GM19395 (cell line): ENCODE measurements at regions not wholly inside any gene's neighbourhood (a gene's known extent, or its start where the extent isn't known, plus 50 kb on each side); places are given as distances from the start of the nearest gene placed in this dataset.
A peak's percentile ranks its signal among the peaks of the same experiment; 100 is the strongest.

Source experiments
- ATAC-seq: cut with Tn5 transposase; IDR thresholded peaks from one replicate; pipeline ENCODE4 v1.9.1; 2021; ENCODE audit warnings: mild to moderate bottlenecking, moderate library complexity; ENCODE audit not compliant: unreplicated experiment

DNA sequence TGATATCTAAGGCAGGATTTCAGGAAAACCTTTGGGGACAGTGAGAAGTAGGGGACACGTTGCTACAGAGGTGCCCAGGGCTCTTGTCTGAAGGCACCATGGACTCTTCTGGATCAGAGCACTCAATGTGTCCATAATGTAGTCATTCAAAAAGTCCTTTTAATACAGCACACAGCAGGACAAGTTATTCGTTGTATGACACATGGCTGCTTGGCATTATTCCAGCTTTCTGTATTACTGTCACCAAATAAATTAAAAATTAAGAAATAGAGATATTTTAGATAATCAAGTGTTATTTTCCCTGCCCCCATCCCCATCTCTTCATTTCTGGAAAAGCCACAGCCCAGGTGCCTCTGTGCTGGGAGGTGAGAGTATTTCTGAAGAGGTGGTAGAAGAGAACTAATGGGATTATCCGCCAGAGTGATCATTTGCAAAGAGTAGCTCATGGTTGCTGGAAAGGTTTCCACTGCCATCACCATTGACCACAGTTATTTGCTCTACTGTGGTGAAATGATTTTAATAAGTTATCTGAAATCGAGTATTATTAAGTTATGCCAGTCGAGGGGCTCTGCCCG, 83.0 kb downstream of the CXCL12 start:
- no peak for ATAC-seq

DNA sequence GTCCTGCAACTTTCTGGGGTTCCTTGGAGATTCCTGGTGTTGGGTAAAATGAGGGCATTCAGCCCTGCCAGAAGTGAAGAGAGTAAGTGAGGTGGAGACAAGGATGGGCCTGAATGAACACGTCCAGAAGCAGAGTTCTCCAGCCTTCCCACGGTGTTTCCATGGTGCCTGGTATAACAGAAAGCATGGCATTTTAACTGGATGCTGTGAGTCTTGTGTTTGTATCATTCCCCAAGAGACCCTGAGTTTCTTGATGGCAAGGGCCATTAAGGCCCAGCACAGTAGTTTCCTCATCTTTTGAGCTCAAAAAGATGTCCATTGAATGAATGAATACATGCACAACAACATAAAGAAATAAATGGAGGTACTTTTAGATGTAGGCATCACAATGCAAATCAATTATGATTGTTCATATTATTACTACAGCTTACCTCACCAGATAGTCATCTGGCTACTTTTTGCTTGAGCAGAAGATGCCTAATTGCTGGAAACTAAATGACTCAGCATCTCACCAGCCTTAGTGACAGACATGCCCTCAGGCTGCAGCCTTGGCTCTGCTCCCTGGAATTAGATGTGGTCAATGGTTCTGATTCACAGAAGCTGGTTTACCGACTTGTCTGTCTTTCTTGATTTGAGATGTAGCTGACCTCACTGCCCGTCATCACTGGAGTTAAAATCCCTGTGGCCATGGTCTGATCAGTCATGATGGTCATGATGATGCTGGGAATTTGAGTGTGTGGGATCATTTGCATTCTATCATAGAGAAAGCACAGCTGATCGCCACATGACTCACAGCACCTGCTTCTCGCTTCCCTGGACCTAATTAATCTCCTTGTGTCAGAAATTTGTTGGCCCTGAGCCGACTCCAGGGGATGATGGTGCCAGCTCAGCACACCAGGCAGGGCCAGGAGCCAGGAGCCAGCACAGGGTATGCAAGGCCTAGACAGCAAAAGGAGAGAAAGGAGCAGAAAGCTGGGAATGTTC, 83.9 kb downstream of the CXCL12 start:
- peak; percentile 91 for ATAC-seq

DNA sequence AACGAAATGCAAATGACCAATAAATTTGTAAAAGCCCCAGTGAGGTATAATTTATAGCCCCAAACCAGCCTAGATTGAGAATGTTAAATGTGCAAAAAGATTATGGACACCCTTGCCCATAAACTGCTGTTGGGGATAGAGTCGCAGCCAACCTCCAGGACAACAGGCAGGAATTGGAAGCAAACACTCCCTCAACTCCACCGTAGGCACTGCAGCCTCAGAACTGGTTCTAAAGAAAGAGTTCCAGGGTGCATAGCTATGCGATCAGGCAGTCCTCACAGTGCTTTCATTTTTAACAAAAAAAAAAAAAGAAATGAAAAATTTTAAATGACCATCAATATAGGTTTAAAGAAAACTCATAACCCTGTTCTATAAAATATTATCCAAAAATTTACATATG, 86.2 kb downstream of the CXCL12 start:
- ATAC-seq = no peak

DNA sequence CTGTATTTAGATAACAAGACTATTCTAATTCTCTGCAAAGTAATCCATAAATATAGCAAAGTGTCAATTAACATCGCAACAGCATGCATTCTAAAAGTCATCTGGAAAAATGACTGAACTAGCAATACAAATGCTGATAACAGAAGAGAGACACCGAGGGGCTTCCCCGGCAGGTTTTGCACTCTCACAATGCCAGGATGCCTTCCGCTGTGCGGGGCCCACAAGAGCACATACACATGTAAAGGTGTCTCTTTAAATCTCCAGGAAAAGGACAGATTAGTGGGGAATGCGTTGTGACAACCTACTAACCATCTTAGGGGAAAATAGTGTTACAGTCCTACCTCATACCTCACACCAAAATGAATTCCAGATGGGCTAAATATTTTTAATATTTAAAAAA, 86.9 kb downstream of the CXCL12 start:
- ATAC-seq = no peak

DNA sequence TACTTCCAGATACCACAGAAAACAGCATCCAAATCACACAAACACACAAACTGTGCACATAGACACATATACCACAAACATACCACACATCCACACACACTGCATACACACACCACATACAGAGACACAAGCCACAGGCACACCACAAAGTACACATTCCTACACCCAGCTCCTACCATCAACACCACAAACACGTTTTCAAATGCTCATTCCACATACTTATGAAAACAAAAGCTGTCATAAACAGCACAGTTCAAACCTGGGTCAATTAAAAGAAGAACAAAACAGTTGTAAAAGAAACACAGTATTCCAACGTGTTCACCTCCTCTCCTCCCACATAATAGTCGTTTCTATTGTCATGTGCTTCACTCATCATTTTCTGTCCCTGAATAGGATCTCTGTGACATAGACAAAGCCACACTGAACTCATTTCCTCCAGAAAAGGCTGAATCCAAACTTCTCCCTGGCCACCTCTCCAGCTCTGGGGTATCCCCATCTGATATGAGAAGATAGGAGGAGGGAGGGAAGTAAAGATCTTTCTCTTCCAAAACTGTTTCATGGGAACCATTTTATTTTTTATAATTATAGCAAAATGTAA, 89.2 kb downstream of the CXCL12 start:
- no peak for ATAC-seq

DNA sequence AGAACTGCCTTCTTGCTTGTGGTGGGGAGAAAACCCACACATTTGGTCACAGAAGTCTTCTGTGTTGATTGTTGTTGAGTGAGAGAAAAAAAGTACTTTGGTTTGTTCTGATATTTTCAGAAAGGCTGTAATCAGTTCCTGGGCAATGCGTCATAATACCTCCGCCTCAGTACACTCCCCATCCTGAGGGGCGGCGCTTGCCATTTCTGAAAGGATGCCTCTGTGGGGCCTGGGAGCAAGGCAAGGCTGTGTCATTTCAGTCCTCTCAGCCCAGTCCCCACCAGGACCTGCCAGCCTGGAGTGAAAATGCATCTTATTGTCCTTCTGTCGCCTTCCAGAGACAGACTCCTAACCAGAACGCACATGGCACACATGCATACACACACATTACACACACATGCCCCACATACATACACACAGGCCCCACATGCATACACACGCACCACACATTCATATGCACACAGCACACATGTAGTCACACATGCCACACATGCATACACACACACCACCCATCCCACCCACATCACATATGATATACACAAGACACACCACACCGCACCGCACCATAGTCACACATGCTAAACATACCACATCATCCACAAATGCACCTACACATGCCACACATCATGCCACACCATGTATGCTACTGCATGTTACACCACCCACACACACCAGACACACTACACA, 90.0 kb downstream of the CXCL12 start:
- ATAC-seq = no peak

DNA sequence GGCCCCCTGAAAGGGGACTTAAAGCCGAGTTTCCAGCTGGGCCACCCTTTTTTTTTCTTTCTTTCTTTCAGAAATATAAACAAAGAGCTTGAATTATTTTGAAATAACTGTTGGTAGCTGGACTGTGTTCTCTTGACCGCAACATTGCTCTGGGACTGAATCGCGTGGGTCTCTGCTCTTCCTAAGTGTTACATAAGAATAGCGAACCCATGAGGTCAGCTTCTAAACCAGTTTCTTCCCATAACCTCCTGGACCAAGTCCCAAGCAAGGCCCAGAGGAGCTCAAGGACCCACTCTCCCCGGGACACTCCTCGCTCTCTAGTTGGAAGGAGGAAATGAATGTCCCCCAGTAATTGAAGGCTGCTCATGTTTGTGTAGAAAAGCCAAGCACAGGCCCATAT, 91.1 kb downstream of the CXCL12 start:
- no peak for ATAC-seq

DNA sequence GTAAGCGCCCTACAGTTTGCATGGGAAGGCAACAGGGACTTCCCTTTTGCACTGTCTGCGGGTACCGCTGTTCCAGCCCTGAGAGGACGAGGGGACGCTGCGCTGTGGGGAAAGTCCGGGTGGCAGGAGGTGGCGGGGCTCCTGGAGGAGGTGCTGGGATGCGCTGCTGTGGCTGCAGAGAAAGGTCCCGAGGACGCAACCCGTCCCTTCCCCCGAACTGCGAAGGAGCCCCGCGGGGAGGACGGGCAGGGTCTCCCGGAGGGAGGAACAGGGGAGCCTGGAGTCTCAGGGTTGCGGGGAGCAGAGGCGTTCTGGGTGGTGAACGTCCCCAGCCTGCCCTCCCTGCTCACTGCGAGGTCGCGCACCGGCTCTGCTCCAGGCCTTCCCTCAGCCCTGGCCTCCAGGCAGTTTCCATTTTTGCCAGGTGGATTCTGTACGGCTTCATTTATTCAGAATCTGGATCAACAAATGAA, 91.6 kb downstream of the CXCL12 start:
- no peak for ATAC-seq

DNA sequence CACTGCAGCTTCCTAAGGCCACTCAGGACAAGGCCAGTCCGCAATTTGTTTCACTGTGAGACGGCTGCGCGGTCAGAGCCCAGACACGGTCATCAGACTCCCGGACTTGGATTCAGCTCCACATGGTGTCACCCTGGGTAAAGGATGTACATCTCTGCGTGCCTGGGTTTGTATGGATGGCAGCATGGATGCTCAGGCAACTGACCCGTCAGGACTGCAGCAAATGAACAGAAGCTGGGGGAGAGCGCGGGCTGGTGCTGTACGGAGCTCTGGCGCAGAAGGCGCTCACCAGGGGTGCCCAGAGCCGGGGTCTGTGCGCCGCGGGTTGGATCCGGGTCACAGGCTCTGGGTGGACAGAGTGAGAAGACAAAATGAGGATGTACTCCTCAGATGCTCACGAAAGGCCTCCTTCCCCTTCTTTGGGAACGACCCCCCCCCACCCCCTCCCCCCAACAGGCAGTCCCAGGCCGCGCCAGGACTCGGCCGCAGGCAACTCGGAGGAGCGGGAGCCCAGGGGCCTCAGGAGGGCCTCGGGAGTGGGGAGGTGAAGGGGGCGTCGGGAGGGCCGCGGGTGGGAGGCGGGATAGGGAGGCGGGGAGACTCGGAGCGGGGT, 92.4 kb downstream of the CXCL12 start:
- ATAC-seq = no peak

DNA sequence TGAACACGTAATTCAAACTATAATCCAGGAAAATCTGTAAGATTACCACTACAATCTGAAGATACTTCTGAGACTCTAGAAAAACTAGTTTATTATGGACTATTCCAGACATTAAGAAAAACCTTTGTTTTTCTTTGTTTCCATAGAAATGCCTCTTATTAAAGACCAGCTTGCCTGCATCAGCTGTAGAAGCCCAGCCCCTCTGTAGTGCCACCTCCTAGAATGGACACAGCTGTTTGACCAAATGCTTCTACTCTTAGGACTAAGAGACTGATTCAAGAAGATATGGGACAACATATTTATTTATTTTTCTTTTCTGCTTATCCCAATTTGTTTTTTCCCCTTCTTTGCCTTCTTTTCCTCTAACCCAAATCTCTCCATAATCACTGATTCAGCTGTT, 93.8 kb downstream of the CXCL12 start:
- no peak for ATAC-seq

DNA sequence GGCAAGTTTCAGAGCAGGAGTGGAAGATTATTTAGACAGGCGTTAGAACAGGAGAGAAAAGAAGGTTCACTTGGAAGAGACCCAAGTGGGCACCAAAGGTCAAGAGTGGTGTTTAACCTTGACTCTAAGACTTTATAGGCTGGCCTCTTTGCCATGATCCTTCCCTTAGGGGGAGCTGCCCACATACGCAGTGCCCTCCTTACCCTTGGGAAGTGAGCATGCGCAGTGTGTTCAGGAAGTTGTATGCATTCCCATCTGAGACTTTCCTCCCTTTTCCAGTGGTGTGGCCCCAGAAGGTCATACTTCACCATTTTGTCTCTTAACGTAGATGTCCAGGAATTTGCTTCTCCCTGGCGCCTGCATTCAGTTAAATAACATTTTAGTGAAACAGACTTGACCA, 95.8 kb downstream of the CXCL12 start:
- no peak for ATAC-seq

DNA sequence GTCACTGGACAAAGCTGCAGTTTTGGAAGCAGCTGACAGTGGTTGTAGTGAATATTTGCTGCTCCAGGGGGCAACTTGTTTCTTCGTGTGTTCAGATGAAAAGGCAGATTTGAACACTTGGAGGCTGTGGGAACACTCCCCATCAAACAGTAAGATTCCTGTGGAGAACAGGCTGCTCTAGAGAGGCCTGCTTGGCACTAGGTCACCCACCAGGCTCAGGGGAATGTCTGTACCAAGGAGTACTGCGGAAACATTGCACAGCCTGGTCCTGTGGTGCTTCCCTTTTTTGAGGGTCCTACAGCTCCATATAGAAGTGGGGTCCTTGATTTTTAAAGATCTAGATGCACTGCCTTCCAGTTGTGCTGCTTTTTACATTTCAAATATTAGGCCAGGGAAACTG, 97.5 kb downstream of the CXCL12 start:
- ATAC-seq = no peak

DNA sequence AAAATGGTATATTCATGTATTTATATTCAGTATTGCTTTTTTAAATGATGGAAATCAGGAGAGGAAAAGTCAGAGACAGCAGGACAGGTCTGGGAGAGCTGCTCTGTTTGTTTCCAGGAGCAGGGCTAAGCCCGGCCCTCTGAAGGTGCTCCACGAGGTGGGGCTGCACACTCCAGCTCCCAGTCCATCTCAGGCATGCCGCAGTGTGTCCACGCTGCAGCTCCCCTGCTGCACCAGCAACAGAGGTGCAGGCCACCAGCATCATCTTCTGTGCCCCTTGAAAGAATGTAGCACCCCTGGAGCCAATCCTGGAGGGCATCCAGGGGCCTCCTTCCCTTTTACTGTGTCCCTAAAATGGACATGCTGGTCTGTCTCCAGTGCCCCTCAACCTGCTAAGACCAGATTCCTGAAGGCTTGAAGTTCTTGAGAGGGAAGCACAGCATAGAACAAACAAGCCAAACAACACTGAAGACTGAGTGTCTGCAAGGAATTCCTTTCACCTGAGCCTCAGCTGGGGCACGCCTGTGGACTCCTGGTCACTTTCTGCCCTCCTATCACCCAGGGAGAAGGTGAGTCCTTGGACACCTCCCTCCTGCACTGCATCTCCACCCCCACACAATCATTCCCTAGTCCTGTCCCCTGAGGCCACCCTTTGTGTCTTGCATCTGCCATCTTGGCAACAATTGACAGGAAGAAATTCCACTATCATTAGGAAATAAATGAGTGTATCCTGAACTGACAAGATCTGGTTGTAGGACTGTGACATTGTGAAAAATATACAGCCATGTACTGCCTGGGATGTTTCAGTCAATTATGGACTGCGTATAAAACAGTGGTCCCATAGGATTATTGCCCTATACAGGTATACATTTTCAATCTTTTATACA, 100.5 kb downstream of the CXCL12 start:
- ATAC-seq = no peak

DNA sequence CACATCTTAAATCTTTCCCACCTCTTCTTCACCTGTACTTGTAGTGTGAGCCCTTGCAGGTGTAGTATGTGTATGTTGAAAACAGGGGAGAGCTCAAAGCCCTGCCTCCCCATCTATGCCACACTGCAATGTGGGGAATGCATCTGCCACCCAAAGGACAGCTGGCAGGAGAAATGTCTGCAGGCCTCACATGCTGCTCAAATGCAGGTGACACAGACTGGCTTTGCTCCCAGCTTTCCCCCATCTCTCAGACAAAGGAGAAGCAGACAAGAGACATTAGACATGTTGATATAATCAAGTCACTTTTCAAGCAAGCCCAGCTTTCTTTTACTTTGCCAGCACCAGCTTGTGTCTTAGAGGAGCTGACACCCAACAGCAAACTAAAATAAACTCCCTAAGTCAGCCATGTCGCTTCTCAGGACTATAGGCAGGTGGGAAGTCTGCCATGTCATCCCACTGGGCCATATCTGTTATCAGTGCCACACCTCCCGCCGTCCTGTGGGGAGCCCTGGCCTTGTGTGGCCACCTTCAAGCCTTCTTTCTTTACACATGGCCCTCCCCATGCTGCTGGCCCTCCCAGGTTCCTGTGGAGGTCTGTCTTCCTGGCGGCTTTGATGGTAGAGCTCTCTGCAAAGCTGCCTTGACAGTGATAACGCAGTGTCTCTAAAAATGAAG, 102.1 kb downstream of the CXCL12 start:
- no peak for ATAC-seq

DNA sequence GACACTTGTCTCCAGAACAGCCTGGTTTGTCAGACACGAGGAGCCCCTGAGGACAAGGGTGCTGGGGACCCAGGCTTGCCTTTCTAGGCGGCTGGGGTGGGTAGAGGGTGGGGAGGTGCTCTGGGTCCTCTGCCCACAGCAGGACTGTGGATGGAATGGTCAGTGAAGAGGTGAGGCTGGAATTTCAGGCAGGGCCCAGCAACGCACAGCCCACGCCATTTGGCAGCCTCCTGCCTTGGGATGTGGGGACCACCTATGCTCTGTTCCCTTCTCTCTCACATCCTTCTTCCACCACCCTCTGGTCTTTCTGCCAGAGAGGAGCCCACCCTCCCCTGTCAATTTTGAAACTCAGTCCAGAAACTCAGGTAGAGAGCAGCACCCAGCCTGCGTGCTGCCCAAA, 103.2 kb downstream of the CXCL12 start:
- no peak for ATAC-seq

DNA sequence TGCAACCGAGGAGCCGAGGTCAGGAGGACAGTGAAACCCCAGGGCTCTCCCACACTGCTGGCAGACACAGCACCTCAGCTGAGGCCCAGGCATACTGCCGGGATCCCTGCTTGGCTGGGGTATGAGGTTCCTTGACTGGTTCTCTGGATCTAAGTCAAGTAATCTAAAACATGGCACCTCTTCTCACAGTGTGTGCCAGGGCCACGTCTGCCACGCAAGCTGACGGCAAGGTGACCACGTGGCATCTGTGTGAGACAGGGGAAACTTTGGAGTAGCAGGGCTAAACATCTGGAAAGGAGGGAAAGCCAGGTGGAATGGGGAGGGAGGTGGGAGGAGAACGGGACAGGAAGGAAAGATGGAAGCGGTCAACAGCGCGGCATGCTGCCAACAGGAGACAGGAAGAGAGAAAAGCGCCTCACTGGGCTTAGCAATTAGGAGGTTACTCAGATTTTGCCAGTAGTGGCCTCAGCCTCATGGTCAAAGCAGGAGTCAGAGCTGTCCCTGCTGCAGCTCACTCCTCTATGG, 103.7 kb downstream of the CXCL12 start:
- ATAC-seq = no peak

DNA sequence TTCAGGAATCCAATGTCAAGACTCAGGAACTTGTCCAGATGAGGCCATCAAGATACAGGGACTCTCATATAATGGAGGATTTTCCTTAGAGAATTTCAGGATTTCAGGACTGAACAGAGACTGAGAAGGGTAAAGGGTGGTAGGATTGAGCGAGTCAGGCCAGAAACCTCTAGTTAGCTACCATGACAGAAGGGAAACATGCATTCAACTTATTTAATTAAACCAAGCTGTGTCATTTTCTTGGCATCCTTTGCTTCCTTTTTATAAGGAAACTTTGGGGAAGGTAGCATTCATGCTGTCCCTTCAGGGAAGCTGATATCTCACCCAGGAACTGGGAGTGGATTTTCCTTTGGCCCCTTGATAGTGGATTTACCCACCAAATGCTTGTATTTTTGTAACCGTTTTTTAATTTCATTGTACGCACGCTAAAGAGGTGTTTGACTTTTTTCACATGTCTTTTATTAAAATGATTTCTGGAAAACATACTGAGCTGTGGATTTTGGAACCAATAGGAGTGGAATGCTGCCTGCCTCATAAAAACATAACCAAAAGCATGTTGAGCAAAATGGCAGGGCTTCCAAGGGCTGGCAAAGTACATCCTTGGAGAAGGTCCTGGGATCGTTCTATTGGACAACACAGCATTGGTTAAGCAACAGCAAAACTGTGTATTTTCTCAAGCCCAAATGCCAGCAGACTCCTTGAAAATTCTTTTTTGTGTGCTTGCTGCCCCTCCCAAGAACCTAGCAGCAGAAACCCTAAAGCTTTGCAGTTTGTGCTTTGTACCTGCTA, 104.5 kb downstream of the CXCL12 start:
- no peak for ATAC-seq

DNA sequence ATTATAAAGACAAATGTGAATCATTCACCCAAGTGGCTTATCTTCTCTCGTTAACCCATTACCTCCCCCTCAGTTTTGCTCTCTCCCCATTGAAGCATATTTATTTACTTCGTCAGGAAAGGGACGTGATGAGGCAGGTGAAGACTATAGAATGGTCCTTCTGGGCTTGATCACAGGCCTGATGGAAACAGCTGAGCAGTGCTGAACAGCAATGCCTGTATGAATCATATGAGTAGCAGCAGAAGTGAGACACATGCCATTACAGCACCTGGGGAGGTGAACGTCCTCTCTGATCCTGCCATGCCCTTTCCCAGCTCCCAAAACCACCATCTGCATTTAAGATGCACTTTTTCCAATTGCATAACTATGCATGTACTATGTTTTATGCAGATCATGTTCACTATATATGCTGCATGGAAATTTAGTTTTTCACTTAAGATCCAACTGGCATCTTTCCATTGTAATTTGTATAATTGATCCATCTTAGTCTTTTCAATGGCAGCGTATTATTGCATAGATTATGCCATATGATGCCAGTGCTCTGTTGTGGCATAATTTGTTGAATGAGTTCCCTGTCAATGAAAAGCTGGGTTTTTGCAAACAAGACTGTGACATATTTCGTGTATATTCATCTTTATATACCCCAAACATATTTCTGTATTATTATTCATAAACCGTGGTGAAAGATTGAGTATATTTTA, 105.3 kb downstream of the CXCL12 start:
- no peak for ATAC-seq
